SK-N-SH (cell line): ENCODE measurements at regions not wholly inside any gene's neighbourhood (a gene's known extent, or its start where the extent isn't known, plus 50 kb on each side); places are given as distances from the start of the nearest gene placed in this dataset.

Experiments used
- CTCF ChIA-PET: fragments of 300-600, 350-600 bp; formaldehyde crosslinking; extraction: SDS; loops from one replicate; lab custom pipeline; 2021; lab: Yijun Ruan, JAX
- POLR2A ChIA-PET: fragments of 350-600 bp; sonication (Branson Sonifier 250); formaldehyde crosslinking; extraction: SDS; loops from one replicate; lab custom pipeline; 2020; ENCODE audit warnings: antibody characterized with exemption, inconsistent platforms; lab: Yijun Ruan, JAX
- DNase-seq: peaks from one replicate; pipeline ENCODE4 v3.0.0; 2012
- H2AFZ ChIP-seq: fragments of 200-600 bp; sonication (generic); 2 replicates; pipeline ENCODE4 v1.8.1; 2016; ENCODE audit warnings: antibody characterized with exemption, mild to moderate bottlenecking, low read depth
- H3F3A ChIP-seq: fragments of 200-600 bp; sonication (generic); replicated peaks from 2 replicates; pipeline ENCODE3; 2016; ENCODE audit warnings: antibody characterized with exemption, mild to moderate bottlenecking; ENCODE audit not compliant: insufficient read depth
- H3K27ac ChIP-seq, 2 experiments: fragments of 200-500 bp in 1 of 2; fragments of 200-600 bp in 1 of 2; sonication (Bioruptor generic) in 1 of 2; sonication (generic), shearing (Covaris generic) in 1 of 2; 2 replicates each; pipeline versions ENCODE4 v1.5.1 to v1.6.1; 2014 to 2016; ENCODE audit warnings: low read depth in 2 of 2, inconsistent platforms in 1 of 2, low read length in 1 of 2, mild to moderate bottlenecking in 1 of 2, mixed read lengths in 1 of 2
- H3K27me3 ChIP-seq: fragments of 200-600 bp; sonication (generic), shearing (Covaris generic); 2 replicates; pipeline ENCODE4 v1.6.1; 2016; ENCODE audit warnings: mixed run types; ENCODE audit not compliant: insufficient read depth
- H3K36me3 ChIP-seq, 2 experiments: fragments of 200-500 bp in 1 of 2; fragments of 200-600 bp in 1 of 2; sonication (Bioruptor generic) in 1 of 2; sonication (generic) in 1 of 2; replicated peaks in 1 of 2; 2 replicates each; pipeline versions ENCODE3 to v1.5.1; 2014 to 2016; ENCODE audit warnings: low read length in 1 of 2, mild to moderate bottlenecking in 1 of 2; ENCODE audit not compliant: insufficient read depth in 2 of 2, control insufficient read depth in 1 of 2
- H3K4me1 ChIP-seq, 2 experiments: fragments of 200-500 bp in 1 of 2; fragments of 200-600 bp in 1 of 2; sonication (Bioruptor generic) in 1 of 2; sonication (generic), shearing (Covaris generic) in 1 of 2; 2 replicates each; pipeline versions ENCODE4 v1.5.1 to v1.6.1; 2014 to 2016; ENCODE audit warnings: low read depth in 1 of 2, low read length in 1 of 2, mixed run types in 1 of 2; ENCODE audit not compliant: insufficient read depth in 2 of 2, control insufficient read depth in 1 of 2
- H3K4me2 ChIP-seq: fragments of 200-600 bp; sonication (generic), shearing (Covaris generic); 2 replicates; pipeline ENCODE4 v1.6.1; 2017; ENCODE audit warnings: mixed run types
- H3K4me3 ChIP-seq, 2 experiments: fragments of 200-500 bp in 1 of 2; fragments of 200-600 bp in 1 of 2; sonication (Bioruptor generic) in 1 of 2; sonication (generic), shearing (Covaris generic) in 1 of 2; 2 replicates each; pipeline versions ENCODE4 v1.5.1 to v1.8.1; 2014 to 2016; ENCODE audit warnings: low read depth in 2 of 2, inconsistent platforms in 1 of 2, low read length in 1 of 2, mild to moderate bottlenecking in 1 of 2, mixed read lengths in 1 of 2, moderate library complexity in 1 of 2
- H3K79me2 ChIP-seq: fragments of 200-600 bp; sonication (generic); 2 replicates; pipeline ENCODE4 v1.8.1; 2017; ENCODE audit warnings: mild to moderate bottlenecking; ENCODE audit not compliant: insufficient read depth
- H3K9ac ChIP-seq: fragments of 200-600 bp; sonication (generic); 2 replicates; pipeline ENCODE4 v1.6.1; 2017; ENCODE audit warnings: mixed run types
- H3K9me2 ChIP-seq: fragments of 200-600 bp; sonication (generic); 2 replicates; pipeline ENCODE4 v1.6.1; 2017; ENCODE audit warnings: mixed run types
- H3K9me3 ChIP-seq: fragments of 200-600 bp; sonication (generic); 2 replicates; pipeline ENCODE4 v1.6.1; 2017; ENCODE audit warnings: mixed run types, mild to moderate bottlenecking, moderate library complexity
- H4K20me1 ChIP-seq: fragments of 200-600 bp; sonication (generic); 2 replicates; pipeline ENCODE4 v1.6.1; 2017; ENCODE audit warnings: mild to moderate bottlenecking, mixed run types; ENCODE audit not compliant: insufficient read depth
- EP300 ChIP-seq, 2 experiments: IDR thresholded peaks; 2 replicates each; pipeline versions ENCODE4 v1.4.0 to v1.6.1; 2012; ENCODE audit warnings: borderline replicate concordance in 1 of 2, low read depth in 1 of 2, low read length in 1 of 2
- FOSL2 ChIP-seq: IDR thresholded peaks from 2 replicates; pipeline ENCODE4 v1.4.0; 2012; ENCODE audit warnings: low read depth, mild to moderate bottlenecking, moderate library complexity, borderline replicate concordance
- GABPA ChIP-seq: IDR thresholded peaks from 2 replicates; pipeline ENCODE4 v1.4.0; 2012; ENCODE audit warnings: low read depth, mild to moderate bottlenecking
- GATA2 ChIP-seq: sonication (generic); formaldehyde crosslinking; IDR thresholded peaks from 2 replicates; pipeline ENCODE4 v1.5.0; 2020; ENCODE audit warnings: mild to moderate bottlenecking, missing genetic modification reagents
- MXI1 ChIP-seq: IDR thresholded peaks from 2 replicates; pipeline ENCODE4 v1.6.1; 2012; ENCODE audit warnings: mild to moderate bottlenecking, low read depth, low read length, improper control_type of control experiment
- RAD21 ChIP-seq: IDR thresholded peaks from 2 replicates; pipeline ENCODE4 v1.6.1; 2012; ENCODE audit warnings: mild to moderate bottlenecking, low read length
- RCOR1 ChIP-seq: fragments of 150-350 bp; IDR thresholded peaks from 2 replicates; pipeline ENCODE4 v1.6.1; 2017; ENCODE audit warnings: antibody characterized with exemption, low read length
- RFX5 ChIP-seq: IDR thresholded peaks from 2 replicates; pipeline ENCODE4 v1.6.1; 2012; ENCODE audit warnings: mild to moderate bottlenecking, improper control_type of control experiment, low read length
- SMC3 ChIP-seq: IDR thresholded peaks from 2 replicates; pipeline ENCODE4 v1.6.1; 2012; ENCODE audit warnings: low read depth, low read length, improper control_type of control experiment
- YY1 ChIP-seq: IDR thresholded peaks from 2 replicates; pipeline ENCODE4 v1.4.0; 2012; ENCODE audit warnings: low read depth, mild to moderate bottlenecking
- WGBS: methylation state at CpG from one replicate; pipeline ENCODE4 v1.1.6; 2017; ENCODE audit warnings: low lambda C conversion rate; 5-methylcytosine and 5-hydroxymethylcytosine counted together
- TF ChIP-seq, protein P1 (sequence below): fragments of 150-350 bp; IDR thresholded peaks from 2 replicates; pipeline ENCODE4 v1.6.1; 2016; ENCODE audit warnings: mild to moderate bottlenecking, low read depth, low read length
- TF ChIP-seq, protein P2 (sequence below): IDR thresholded peaks from 2 replicates; pipeline ENCODE4 v1.4.0; 2012; ENCODE audit warnings: low read depth, borderline replicate concordance
- TF ChIP-seq, protein P3 (sequence below): fragments of 150-350 bp; IDR thresholded peaks from 2 replicates; pipeline ENCODE4 v1.6.1; 2017; ENCODE audit warnings: antibody characterized with exemption, low read length, low read depth, borderline replicate concordance
- TF ChIP-seq, protein P4 (sequence below): fragments of 200-600 bp; sonication (generic); IDR thresholded peaks from 2 replicates; pipeline ENCODE4 v1.6.1; 2017; ENCODE audit warnings: antibody characterized with exemption, mild to moderate bottlenecking, moderate library complexity

DNA sequence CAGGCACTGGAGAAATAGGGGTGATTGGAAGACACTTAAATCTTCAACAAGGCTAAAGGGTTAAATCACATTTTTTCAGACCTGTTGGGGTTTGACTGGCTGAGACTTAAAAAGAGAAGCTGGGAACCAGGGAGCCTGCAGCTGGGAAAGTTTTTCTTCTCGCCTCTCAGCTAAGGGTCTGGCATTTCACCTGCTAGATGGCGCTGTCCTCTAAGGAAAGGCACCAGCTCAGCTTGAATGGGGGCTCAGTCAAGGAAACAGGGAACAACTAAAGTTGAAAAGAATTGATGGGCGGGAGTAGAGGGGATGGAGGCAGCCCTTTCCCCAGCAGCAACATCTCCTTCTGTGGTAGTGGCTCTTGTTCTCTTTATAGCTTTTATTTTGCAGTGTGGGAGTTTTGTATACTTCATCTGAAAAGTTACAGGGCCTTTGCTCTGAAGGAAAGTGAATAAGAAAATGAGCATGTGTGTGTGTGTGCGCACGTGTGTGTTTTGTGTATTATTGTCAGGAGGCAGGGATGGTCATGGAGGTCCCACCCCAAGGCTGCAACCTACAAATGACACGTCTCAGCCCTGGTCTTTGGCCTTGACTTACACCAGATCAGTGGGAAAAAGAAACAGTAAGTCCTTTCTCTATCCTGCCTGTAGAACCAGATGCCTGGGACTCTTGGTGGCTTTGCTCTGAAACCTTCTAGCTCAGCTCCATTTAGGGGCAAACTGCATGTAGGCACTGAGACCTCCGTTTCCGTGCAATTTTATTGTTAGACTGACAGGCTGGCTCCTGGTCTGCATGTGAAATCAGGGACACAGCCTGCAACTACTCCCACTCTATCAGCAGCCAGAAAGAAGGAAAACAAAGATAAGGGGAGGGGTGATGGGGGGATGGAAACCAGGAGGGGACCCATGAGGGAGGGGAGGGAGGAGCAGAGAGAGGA is 316.2 kb upstream of the CLINT1 start:
- no peak overlapping the region for H2AFZ ChIP-seq
- CTCF ChIA-PET = interaction anchor here (0.6 to 4.8 kb wide), 55 partner anchors 9 to 982 kb away, joined by 3 to 67 read pairs (median 4); no protein-coding TSS in a partner anchor

More for the DNA sequence above, 316.2 kb upstream of the CLINT1 start:
- H3K4me3 ChIP-seq = peak overlapping the region in 1 of 2 experiments; percentile 43; a peak in 1 of 4 replicates
- no peak overlapping the region for H3K4me2 ChIP-seq
- TF ChIP-seq SMC3 (peak; percentile 88), YY1 (no peak), RCOR1 (peak; percentile 46; the same call in 1 of the 2 replicates), RFX5 (no peak), RAD21 (peak; percentile 96), GABPA (no peak), MXI1 (no peak), GATA2 (CRISPR knock-in tag) (peak; percentile 53; the same call in 1 of the 2 replicates), FOSL2 (no peak), EP300 (IDR thresholded peaks at IDR 0.05; ENCODE audit: borderline replicate concordance in 1 of 2, low read depth in 1 of 2, low read length in 1 of 2) (no peak)
- TF ChIP-seq, protein P1, sequence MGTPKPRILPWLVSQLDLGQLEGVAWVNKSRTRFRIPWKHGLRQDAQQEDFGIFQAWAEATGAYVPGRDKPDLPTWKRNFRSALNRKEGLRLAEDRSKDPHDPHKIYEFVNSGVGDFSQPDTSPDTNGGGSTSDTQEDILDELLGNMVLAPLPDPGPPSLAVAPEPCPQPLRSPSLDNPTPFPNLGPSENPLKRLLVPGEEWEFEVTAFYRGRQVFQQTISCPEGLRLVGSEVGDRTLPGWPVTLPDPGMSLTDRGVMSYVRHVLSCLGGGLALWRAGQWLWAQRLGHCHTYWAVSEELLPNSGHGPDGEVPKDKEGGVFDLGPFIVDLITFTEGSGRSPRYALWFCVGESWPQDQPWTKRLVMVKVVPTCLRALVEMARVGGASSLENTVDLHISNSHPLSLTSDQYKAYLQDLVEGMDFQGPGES = no peak
- TF ChIP-seq, protein P2, sequence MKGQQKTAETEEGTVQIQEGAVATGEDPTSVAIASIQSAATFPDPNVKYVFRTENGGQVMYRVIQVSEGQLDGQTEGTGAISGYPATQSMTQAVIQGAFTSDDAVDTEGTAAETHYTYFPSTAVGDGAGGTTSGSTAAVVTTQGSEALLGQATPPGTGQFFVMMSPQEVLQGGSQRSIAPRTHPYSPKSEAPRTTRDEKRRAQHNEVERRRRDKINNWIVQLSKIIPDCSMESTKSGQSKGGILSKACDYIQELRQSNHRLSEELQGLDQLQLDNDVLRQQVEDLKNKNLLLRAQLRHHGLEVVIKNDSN = no peak
- TF ChIP-seq, protein P3, sequence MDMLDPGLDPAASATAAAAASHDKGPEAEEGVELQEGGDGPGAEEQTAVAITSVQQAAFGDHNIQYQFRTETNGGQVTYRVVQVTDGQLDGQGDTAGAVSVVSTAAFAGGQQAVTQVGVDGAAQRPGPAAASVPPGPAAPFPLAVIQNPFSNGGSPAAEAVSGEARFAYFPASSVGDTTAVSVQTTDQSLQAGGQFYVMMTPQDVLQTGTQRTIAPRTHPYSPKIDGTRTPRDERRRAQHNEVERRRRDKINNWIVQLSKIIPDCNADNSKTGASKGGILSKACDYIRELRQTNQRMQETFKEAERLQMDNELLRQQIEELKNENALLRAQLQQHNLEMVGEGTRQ = no peak
- TF ChIP-seq, protein P4, sequence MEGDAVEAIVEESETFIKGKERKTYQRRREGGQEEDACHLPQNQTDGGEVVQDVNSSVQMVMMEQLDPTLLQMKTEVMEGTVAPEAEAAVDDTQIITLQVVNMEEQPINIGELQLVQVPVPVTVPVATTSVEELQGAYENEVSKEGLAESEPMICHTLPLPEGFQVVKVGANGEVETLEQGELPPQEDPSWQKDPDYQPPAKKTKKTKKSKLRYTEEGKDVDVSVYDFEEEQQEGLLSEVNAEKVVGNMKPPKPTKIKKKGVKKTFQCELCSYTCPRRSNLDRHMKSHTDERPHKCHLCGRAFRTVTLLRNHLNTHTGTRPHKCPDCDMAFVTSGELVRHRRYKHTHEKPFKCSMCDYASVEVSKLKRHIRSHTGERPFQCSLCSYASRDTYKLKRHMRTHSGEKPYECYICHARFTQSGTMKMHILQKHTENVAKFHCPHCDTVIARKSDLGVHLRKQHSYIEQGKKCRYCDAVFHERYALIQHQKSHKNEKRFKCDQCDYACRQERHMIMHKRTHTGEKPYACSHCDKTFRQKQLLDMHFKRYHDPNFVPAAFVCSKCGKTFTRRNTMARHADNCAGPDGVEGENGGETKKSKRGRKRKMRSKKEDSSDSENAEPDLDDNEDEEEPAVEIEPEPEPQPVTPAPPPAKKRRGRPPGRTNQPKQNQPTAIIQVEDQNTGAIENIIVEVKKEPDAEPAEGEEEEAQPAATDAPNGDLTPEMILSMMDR = peak; percentile 87
- peak; percentile 76 for DNase-seq
- H3K36me3 ChIP-seq = no peaks in the 10 kb centered on the region
- POLR2A ChIA-PET = interaction anchor here (0.6 kb wide), 1 partner anchor 273 kb away, joined by 3 read pairs; no protein-coding TSS in a partner anchor
- 27% methylated on average over 8 of the region's 8 CpGs for WGBS
- H4K20me1 ChIP-seq = no peaks in the 10 kb centered on the region
- H3K27me3 ChIP-seq = no peaks in the 10 kb centered on the region
- no peak overlapping the region for H3K27ac ChIP-seq
- H3K9ac ChIP-seq = no peak overlapping the region
- no peaks in the 10 kb centered on the region for H3K9me2 ChIP-seq
- H3K4me1 ChIP-seq = peaks cover 0 to 2% of the 10 kb centered on the region in 2 experiments; a peak in 1 of 4 replicates
- H3K79me2 ChIP-seq = no peaks in the 10 kb centered on the region
- H3K9me3 ChIP-seq = no peaks in the 10 kb centered on the region
- H3F3A ChIP-seq = no peaks in the 10 kb centered on the region
